GM12873 (cell line): ENCODE measurements at regions not wholly inside any gene's neighbourhood (a gene's known extent, or its start where the extent isn't known, plus 50 kb on each side); places are given as distances from the start of the nearest gene placed in this dataset.

Source experiments
- CTCF ChIP-seq: IDR thresholded peaks from 2 replicates; pipeline ENCODE4 v1.5.1; 2012; ENCODE audit warnings: low read depth, mild to moderate bottlenecking, moderate library complexity, low read length, control low read depth; ENCODE audit not compliant: insufficient read depth; ENCODE audit errors: missing control alignments

- no peak for TF ChIP-seq CTCF
These were observed 88.5 kb upstream of the GOLGA8J start for GRCh38 chr15:29994284-29994683.

GRCh38 chr15:29990954-29991353 is 91.8 kb upstream of the GOLGA8J start:
- no peak for TF ChIP-seq CTCF

GRCh38 chr15:29990035-29990434 is 92.7 kb upstream of the GOLGA8J start:
- no peak for TF ChIP-seq CTCF

- TF ChIP-seq CTCF: no peak
These were observed 94.1 kb upstream of the GOLGA8J start for GRCh38 chr15:29988701-29989100.

GRCh38 chr15:29986946-29987345 is 95.8 kb upstream of the GOLGA8J start:
- no peak for TF ChIP-seq CTCF

- no peak for TF ChIP-seq CTCF
These were observed 104.1 kb upstream of the GOLGA8J start for GRCh38 chr15:29978411-29979382.

- no peak for TF ChIP-seq CTCF
These were observed 110.7 kb upstream of the GOLGA8J start for GRCh38 chr15:29972051-29972450.
